PFSK-1 (cell line): ENCODE measurements at regions not wholly inside any gene's neighbourhood (a gene's known extent, or its start where the extent isn't known, plus 50 kb on each side); places are given as distances from the start of the nearest gene placed in this dataset.

Experiments used
- FOXP2 ChIP-seq: optimal IDR thresholded peaks from 2 replicates; pipeline ENCODE3; 2011; ENCODE audit warnings: borderline replicate concordance, control low read depth, inconsistent platforms; ENCODE audit not compliant: insufficient read depth; ENCODE audit errors: extremely low read length, extremely low read depth
- POLR2AphosphoS5 ChIP-seq: IDR thresholded peaks from 2 replicates; pipeline ENCODE4 v1.6.1; 2012; ENCODE audit warnings: low read depth, mild to moderate bottlenecking, control low read depth, low read length, moderate library complexity
- SIN3A ChIP-seq: IDR thresholded peaks from 2 replicates; pipeline ENCODE4 v1.6.1; 2012; ENCODE audit warnings: mild to moderate bottlenecking, low read length, moderate library complexity, borderline replicate concordance; ENCODE audit not compliant: insufficient read depth
- TAF1 ChIP-seq: IDR thresholded peaks from 2 replicates; pipeline ENCODE4 v1.6.1; 2012; ENCODE audit warnings: low read length, control low read depth, borderline replicate concordance; ENCODE audit not compliant: insufficient read depth
- TF ChIP-seq, protein P1 (sequence below), 2 experiments: IDR thresholded peaks; 2 replicates each; pipeline versions ENCODE4 v1.6.1 to v1.8.0; 2011 to 2012; ENCODE audit warnings: low read depth in 2 of 2, low read length in 2 of 2, control low read depth in 1 of 2, inconsistent platforms in 1 of 2, mild to moderate bottlenecking in 1 of 2, moderate library complexity in 1 of 2; ENCODE audit not compliant: insufficient read depth in 1 of 2

DNA sequence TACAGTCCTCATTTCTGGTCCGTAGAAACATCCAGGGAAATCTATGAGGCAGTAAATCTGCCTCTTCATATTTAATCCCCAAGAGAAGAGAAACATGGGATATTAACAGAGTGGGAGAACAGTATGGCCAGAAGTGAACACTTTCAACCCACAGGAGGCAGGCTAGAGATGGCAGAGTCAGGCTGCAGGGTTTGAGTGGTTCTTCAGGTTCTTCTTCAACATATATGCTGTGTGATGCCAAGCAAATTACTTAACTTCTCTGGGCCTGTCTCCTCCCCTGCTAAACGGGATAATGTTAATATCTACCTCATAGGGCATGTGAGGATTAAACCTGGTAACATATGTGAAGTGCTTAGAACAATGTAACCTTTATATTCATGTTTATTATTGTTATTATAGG is 321.8 kb downstream of the PSAT1 start:
- TF ChIP-seq FOXP2 (no peak), SIN3A (no peak), POLR2AphosphoS5 (no peak), TAF1 (no peak)
- TF ChIP-seq, protein P1, sequence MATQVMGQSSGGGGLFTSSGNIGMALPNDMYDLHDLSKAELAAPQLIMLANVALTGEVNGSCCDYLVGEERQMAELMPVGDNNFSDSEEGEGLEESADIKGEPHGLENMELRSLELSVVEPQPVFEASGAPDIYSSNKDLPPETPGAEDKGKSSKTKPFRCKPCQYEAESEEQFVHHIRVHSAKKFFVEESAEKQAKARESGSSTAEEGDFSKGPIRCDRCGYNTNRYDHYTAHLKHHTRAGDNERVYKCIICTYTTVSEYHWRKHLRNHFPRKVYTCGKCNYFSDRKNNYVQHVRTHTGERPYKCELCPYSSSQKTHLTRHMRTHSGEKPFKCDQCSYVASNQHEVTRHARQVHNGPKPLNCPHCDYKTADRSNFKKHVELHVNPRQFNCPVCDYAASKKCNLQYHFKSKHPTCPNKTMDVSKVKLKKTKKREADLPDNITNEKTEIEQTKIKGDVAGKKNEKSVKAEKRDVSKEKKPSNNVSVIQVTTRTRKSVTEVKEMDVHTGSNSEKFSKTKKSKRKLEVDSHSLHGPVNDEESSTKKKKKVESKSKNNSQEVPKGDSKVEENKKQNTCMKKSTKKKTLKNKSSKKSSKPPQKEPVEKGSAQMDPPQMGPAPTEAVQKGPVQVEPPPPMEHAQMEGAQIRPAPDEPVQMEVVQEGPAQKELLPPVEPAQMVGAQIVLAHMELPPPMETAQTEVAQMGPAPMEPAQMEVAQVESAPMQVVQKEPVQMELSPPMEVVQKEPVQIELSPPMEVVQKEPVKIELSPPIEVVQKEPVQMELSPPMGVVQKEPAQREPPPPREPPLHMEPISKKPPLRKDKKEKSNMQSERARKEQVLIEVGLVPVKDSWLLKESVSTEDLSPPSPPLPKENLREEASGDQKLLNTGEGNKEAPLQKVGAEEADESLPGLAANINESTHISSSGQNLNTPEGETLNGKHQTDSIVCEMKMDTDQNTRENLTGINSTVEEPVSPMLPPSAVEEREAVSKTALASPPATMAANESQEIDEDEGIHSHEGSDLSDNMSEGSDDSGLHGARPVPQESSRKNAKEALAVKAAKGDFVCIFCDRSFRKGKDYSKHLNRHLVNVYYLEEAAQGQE (IDR thresholded peaks at IDR 0.05; ENCODE audit: insufficient read depth in 1 of 2, low read depth in 2 of 2, low read length in 2 of 2) = no peak

DNA sequence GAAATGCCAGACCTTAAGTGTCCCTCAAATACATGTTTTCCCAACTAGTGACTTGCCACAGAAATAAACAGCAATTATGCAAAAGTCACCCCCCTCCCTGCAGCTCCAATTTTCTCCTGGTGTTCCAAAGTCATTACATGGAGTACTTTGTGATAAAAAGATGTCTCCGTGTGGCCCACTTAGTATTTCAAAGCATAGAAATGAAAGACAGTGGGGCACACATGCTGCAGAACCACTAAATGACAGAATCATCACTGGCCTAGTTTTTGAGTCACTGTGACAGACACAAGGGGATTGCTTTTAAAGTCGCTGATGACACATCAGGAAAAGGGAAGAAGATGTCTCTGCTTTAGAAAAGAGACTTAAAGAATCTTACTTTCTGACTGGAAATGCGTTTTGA is 323.4 kb downstream of the PSAT1 start:
- no peak for TF ChIP-seq FOXP2
- TF ChIP-seq SIN3A = no peak
- TF ChIP-seq, protein P1 (IDR thresholded peaks at IDR 0.05; ENCODE audit: insufficient read depth in 1 of 2, low read depth in 2 of 2, low read length in 2 of 2) = no peak
- no peak for TF ChIP-seq TAF1

DNA sequence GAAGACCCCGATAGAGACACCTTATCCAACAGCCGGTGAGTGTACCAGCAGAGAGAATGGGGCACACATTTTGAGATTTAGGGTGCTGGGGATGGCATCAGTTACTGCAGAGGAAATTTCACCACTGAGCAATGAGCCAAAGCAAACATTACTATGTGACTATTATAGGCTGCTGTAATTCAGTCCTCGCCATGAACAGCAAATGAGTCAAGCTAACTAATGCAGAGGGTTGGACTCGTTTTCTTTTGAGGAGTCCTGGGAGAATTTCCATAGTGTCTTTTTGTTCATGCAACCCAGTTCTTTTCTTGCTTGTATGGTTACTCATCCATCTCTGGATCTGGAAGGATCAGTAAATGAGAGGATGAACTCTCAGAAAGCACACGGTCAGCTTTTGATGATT is 323.8 kb downstream of the PSAT1 start:
- TF ChIP-seq FOXP2 (no peak), SIN3A (no peak), POLR2AphosphoS5 (no peak), TAF1 (no peak)
- TF ChIP-seq, protein P1 (IDR thresholded peaks at IDR 0.05; ENCODE audit: insufficient read depth in 1 of 2, low read depth in 2 of 2, low read length in 2 of 2) = no peak

DNA sequence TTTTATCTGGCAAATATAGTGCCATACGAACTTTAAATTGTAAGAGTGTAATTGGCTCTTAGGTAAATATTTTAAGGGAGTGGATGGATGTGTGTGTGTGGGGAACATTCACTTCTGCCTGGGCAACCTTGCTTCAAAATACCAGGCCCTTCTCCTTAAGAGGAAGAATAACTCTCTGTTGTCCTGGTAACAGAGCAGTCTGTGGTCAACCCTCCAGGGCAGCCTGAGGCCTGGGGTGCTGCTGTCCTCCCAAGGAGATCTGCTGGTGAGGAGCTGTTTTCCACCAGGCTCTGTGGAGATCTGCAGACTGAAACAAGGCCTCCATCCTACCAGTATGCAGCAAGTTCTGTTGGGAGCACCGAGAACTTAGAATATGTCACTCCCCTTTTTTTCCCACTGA is 325.2 kb downstream of the PSAT1 start:
- no peak for TF ChIP-seq FOXP2
- TF ChIP-seq, protein P1 (IDR thresholded peaks at IDR 0.05; ENCODE audit: insufficient read depth in 1 of 2, low read depth in 2 of 2, low read length in 2 of 2) = no peak
- no peak for TF ChIP-seq POLR2AphosphoS5
- TF ChIP-seq SIN3A = no peak
- TF ChIP-seq TAF1 = no peak

DNA sequence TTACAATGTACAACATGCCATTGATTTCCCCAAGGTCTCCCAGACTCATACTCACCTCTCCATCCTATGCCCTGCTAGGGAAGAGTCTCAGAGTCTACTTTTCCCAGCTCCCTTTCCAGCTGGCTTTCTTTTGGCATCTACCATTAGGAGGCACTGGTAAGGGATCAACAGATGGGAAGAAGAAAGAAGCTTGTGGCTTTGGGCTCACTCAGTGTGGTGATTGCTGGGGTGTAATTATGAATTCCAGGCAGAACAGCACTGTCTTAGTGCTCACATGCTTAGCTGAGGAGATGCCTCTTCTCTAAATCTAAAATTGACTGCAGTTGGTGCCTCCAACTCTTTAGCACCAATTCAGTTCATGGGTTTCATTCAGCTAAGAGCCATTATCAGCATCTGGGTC is 330.0 kb downstream of the PSAT1 start:
- TF ChIP-seq FOXP2 (no peak), POLR2AphosphoS5 (no peak), TAF1 (no peak), SIN3A (no peak)
- TF ChIP-seq, protein P1 (IDR thresholded peaks at IDR 0.05; ENCODE audit: insufficient read depth in 1 of 2, low read depth in 2 of 2, low read length in 2 of 2) = no peak
